Amniotic epithelial cell (primary cell): ENCODE measurements at regions not wholly inside any gene's neighbourhood (a gene's known extent, or its start where the extent isn't known, plus 50 kb on each side); places are given as distances from the start of the nearest gene placed in this dataset.
"Not testable (repeated sequence)": the region's sequence is repeated elsewhere in the genome, so short reads cannot be mapped to it uniquely, and the experiment has no call there.

Source experiments
- DNase-seq: peaks from one replicate; pipeline ENCODE4 v3.0.0-alpha.2; 2010; ENCODE audit warnings: low read depth

DNA sequence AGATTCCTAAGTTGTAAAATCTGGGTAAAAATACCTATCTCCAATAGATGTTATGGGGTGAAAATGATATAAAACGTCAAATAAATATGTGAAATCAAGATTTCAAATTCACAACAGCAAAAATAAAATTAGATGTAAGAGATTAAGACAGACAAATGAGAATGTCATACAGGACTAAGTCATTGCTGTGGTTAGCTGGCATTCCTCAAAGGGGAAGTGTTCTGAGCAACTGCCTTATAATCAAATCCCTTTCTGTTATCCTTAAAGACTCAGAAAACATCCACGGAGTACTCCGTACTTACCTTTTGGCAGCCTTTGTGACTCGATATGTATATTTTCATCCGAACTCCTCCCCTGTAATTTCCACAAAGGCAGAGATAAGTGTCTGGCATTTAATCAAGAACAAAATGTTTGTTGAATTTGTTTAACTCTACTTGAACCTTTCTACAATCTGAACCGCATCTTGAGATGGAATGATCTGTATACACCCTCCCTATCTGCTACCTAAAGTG is 559.6 kb downstream of the GATA3 start:
- peak; percentile 44 for DNase-seq

GRCh38 chr10:8615118-8615517 is 560.6 kb downstream of the GATA3 start:
- no peak for DNase-seq

DNA sequence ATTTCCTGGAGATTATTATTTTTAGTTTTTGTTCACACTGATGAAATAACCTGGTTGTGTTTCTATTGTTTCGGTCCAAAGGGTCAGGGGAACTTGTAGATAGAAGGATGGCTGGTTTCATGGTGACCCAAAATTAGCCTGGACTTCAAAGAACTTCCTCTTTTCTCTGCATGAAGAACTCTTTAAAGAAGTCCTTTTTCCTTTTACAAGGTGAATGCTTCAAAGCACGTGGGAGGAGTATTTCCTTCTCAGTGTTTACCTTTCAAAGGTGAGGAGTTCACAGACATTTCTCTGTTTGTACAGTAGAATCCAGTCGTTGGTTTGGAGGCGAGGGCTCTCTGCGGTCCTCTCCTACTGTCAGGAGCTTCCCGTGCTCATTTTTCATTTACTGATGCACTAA is 561.7 kb downstream of the GATA3 start:
- no peak for DNase-seq

DNA sequence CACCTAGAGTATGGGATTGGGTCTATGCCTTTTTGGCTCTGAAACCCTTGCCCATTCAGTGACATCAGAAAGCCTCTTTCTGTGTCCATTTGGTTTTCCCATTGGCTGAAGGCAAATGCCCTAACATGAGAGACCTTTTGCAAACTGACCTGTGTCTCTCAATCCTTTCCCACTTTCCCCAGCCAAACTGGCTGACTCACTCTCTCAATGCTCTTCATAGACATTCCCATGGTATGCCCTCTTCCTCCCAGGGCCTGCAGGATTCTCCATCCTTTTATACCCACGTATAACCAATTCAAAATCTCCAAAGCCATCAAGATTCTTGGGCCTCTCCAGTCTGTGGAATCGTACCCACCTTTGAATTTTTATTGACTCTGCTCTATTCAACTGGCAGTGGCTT is 563.3 kb downstream of the GATA3 start:
- no peak for DNase-seq

GRCh38 chr10:8618834-8619233 is 564.3 kb downstream of the GATA3 start:
- peak; percentile 19 for DNase-seq

DNA sequence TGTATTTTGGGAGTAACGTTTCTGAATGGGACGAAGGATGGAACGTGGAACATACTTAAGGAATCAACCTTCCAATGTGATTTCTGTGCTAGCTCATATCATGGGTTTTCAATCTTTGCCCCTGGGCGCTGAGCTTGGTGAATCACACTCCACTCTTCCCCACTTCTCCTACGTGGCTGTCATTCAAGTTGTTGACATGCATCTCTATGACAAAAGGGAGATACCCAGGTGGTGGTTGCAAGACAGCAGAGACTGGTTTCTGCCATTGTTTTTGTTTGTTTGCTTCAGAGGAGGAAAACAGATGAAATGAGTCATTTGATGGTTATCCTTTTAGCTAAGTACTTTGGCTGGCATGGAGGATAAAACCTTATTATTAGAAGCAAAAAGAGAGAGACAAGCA is 573.9 kb downstream of the GATA3 start:
- no peak for DNase-seq

- no peak for DNase-seq
Measured at GRCh38 chr10:8633909-8634308, 579.4 kb downstream of the GATA3 start.

GRCh38 chr10:8636371-8636770 is 581.9 kb downstream of the GATA3 start:
- no peak for DNase-seq

DNA sequence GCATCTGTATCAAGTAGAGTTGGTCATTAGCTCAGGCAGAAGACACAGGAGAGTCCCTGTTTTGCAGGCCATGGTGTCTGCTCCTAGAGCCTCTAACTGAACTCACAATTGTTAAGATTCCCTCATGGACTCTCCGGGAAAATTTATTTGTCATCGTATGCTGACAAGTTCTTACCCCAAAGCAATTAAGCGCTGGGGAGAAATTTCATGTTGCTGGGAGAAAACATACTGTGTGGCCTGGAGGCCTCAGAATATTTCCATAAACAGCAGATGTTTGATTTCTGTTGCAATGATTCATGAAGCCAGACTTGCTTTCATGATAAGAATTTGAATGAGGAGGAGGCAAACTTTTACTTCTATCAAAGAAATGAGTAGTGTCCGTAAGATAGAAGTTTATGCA is 583.2 kb downstream of the GATA3 start:
- peak; percentile 70 for DNase-seq

DNA sequence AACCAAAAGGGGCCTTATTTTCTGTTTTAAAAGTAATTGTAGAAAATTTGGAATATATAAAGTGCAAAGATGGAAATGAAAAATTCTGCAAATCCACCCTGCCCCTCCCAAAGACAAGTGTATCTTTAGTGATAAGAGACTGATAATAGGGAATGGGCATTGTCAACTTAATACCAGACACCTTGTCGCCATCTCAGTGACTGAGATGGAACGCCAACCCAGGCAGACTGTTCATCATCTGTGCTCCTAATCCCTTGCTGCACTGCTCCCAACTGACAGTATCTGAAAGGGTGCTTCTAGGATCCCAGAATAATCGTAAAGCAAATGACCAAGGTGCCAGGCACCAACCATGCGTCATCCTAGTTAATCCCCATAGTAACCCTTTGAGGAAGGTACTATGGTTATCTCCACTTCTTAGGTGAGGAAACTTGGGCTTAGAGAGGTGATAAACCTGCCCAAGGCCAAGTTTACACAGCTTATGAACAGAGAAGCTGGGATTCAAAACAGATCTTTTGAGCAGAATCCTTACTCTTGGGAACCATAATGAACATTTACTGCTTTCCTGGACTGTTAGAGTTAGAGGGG is 583.7 kb downstream of the GATA3 start:
- peak; percentile 7 for DNase-seq

GRCh38 chr10:8639486-8640185 is 585.1 kb downstream of the GATA3 start:
- peak; percentile 47 for DNase-seq

DNA sequence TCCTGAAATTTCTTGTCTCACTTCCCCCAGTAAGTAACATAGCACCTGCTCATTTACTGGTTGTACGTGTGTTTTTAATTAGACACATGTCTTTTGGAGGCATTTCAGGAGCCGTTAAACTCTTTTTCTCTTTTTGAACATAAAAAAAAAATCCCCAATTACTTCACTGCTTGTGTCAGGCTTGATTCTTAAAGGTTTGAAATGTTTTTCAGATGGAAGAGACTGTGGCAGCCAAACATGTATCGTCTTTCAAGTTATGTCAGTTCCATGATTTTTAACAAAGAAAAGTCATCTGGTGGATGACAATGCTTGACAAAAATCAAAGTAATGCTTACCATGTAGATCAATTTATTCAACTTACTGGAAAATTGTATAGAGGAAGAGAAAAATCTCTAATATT is 585.8 kb downstream of the GATA3 start:
- no peak for DNase-seq

DNA sequence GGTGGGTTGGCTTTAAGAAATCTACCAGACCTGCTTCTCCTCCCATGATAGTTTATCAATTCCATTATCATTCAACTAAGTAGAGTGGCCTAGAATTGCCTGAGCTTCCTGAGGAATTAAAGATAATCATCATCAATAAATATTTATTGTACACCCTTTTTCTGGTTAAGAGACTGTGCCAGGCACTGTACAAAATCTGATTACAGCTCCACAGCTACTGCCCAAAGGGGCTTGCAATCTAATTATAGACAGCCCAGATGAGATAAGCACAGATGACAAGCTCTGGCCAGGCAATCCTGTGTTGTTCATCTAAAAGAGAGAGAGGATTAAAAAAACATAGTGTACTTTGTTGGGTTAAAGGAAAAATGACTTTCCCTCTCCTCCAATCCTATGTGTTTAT is 586.4 kb downstream of the GATA3 start:
- DNase-seq, result no peak

GRCh38 chr10:8656261-8656660 is 601.8 kb downstream of the GATA3 start:
- DNase-seq, result no peak

GRCh38 chr10:8659982-8660381 is 605.5 kb downstream of the GATA3 start:
- no peak for DNase-seq

GRCh38 chr10:8661886-8662285 is 607.4 kb downstream of the GATA3 start:
- no peak for DNase-seq

DNA sequence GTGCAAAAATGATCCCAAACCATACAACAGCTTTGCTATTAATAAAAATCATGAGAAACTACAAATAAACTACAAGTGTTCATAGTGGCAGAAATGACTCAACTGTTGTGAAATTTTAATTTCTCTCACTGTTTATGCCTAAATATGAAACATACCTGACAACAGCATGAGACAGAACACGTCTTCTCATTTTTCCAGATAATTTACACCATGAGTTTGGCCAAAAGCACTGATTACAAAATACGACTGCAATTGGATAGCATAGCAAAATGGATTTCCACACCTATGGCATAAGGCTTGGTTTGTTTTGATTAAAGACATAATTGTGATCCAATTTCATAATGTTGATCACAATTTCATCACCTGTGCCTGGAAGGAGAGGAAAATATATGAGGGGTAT is 608.6 kb downstream of the GATA3 start:
- peak; percentile 19 for DNase-seq

DNA sequence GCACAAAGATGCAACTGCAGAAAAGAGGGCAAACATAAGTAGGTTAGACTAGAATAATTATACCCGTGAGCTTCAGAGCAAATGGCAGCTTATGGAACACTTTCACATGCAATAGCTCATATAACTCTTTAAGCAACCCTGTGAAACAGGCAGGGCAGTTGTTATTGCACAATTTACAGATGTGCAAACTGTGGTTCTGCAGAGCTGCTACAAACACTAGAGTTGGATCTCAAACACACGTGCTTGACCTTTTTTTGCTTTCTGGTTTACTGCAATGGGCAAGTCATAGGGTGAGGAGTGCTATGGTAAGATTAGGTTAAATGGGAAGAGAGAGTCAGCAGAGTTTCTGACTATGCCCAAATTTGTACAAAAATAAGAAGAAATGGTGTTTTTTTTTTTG is 610.8 kb downstream of the GATA3 start:
- peak; percentile 41 for DNase-seq

DNA sequence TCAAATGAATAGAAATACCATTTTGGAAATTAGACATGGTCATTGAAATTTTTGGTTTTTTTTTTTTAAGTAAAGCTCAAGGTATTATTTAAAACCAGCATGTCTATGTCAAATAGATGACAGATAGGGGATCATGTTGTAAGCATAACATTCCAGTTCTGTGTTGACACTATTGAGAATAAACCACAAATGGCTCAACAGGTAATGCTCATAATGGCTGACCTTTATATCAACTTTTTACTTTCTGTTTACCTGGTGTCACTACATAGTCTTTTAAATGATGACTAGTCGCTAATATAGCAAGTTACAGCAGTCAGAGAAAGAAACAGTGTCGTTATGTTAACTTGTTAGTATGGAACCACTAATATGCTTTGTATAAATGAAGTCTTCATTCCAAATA is 616.0 kb downstream of the GATA3 start:
- DNase-seq, result no peak

DNA sequence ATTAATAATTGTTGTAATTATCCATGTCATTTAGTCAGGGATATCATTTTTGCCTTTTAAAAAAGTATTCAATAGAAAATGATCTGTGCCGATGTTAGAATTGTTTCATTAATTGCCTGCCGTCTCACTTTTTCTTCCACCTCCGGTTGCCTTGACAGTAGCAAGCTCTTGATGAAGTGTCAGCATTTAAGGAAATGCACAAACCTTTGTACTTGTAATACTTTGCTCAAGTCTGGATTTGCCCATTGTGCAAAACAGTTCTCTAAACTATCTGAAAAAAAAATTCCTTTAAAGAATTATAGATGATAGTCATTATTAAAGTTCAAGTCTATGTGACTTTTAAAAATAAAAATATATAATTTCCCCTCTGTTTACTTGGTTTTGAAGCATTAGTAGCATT is 619.7 kb downstream of the GATA3 start:
- DNase-seq, result no peak

GRCh38 chr10:8677642-8678041 is 623.2 kb downstream of the GATA3 start:
- no peak for DNase-seq

DNA sequence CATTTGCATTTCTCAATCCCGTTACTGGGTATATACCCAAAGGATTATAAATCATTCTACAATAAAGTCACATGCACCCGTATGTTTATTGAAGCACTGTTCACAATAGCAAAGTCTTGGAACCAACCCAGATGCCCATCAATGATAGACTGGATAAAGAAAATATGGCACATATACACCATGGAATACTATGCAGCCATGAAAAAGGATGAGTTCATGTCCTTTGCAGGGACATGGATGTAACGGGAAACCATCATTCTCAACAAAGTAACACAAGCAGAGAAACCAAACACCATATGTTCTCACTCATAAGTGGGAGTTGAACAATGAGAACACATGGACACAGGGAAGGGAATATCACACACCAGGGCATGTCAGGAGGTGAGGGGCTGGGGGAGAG is 630.4 kb downstream of the GATA3 start:
- DNase-seq, result not testable (repeated sequence)

GRCh38 chr10:8688881-8689280 is 634.4 kb downstream of the GATA3 start:
- DNase-seq, result no peak

GRCh38 chr10:8691498-8692017 is 637.1 kb downstream of the GATA3 start:
- DNase-seq, result no peak
